Smooth muscle cell (in vitro differentiated cells): ENCODE measurements at regions not wholly inside any gene's neighbourhood (a gene's known extent, or its start where the extent isn't known, plus 50 kb on each side); places are given as distances from the start of the nearest gene placed in this dataset.

ENCODE experiments used
- DNase-seq: peaks from one replicate; lab custom pipeline; 2025; ENCODE audit not compliant: unreplicated experiment; lab: John Stamatoyannopoulos, UW
- H2AFZ ChIP-seq: fragments of 200-600 bp; sonication (generic); 2 replicates; pipeline ENCODE4 v1.6.0; 2016; ENCODE audit warnings: antibody characterized with exemption, low read depth, mild to moderate bottlenecking
- H3F3A ChIP-seq: fragments of 200-600 bp; sonication (generic); 2 replicates; pipeline ENCODE4 v1.6.0; 2017; ENCODE audit warnings: antibody characterized with exemption, low read depth
- H3K27ac ChIP-seq: fragments of 200-600 bp; sonication (generic); 2 replicates; pipeline ENCODE4 v1.5.1; 2016; ENCODE audit warnings: low read depth, mild to moderate bottlenecking
- H3K27me3 ChIP-seq: fragments of 200-600 bp; sonication (generic); 2 replicates; pipeline ENCODE4 v1.6.1; 2016; ENCODE audit warnings: low read depth, mild to moderate bottlenecking
- H3K36me3 ChIP-seq: fragments of 200-600 bp; sonication (generic); 2 replicates; pipeline ENCODE4 v1.5.1; 2016; ENCODE audit warnings: low read depth
- H3K4me1 ChIP-seq: fragments of 200-600 bp; sonication (generic); 2 replicates; pipeline ENCODE4 v1.5.1; 2016; ENCODE audit warnings: low read depth
- H3K4me2 ChIP-seq: fragments of 200-600 bp; sonication (generic); 2 replicates; pipeline ENCODE4 v1.6.0; 2016; ENCODE audit warnings: mild to moderate bottlenecking
- H3K4me3 ChIP-seq: fragments of 200-600 bp; sonication (generic); 2 replicates; pipeline ENCODE4 v1.5.1; 2016; ENCODE audit warnings: mild to moderate bottlenecking
- H3K79me2 ChIP-seq: fragments of 200-600 bp; sonication (generic); 2 replicates; pipeline ENCODE4 v1.6.0; 2016; ENCODE audit warnings: low read depth, mild to moderate bottlenecking
- H3K9ac ChIP-seq: fragments of 200-600 bp; sonication (generic); 2 replicates; pipeline ENCODE4 v1.6.0; 2016; ENCODE audit warnings: low read depth
- H3K9me3 ChIP-seq: fragments of 200-600 bp; sonication (generic); replicated peaks from 2 replicates; pipeline ENCODE4 v1.5.1; 2016; ENCODE audit warnings: low read depth
- H4K20me1 ChIP-seq: fragments of 200-600 bp; sonication (generic); 2 replicates; pipeline ENCODE4 v1.6.0; 2016; ENCODE audit warnings: low read depth
- WGBS: methylation state at CpG from one replicate; pipeline ENCODE4 v1.1.7; 2016; ENCODE audit warnings: low lambda C conversion rate; 5-methylcytosine and 5-hydroxymethylcytosine counted together
- TF ChIP-seq, protein P1 (sequence below): fragments of 200-600 bp; sonication (generic); IDR thresholded peaks from 2 replicates; pipeline ENCODE4 v1.5.1; 2017; ENCODE audit warnings: borderline replicate concordance, mild to moderate bottlenecking, antibody characterized with exemption; ENCODE audit not compliant: insufficient read depth, poor library complexity, severe bottlenecking

DNA sequence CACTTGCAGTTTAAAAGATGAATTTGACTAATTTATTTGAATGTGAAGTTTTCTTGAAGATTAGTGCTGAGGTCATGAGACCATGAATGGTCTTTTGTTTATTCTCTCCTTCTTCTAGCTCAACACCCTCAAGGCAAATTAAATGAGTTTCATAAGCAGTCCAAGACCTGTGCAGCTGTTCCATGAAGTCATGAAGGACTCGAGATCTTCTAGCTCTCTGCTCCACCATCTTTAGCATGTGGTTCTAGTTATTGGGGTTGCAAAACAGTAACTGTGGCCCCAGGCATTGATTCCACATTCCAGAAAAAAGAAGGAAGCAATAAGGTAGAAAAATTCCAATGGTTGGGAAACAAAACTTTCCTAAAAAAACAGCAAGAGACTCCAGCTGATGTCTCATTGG is 84.2 kb upstream of the HS3ST1 start:
- H3K4me3 ChIP-seq: no peak overlapping the region

DNA sequence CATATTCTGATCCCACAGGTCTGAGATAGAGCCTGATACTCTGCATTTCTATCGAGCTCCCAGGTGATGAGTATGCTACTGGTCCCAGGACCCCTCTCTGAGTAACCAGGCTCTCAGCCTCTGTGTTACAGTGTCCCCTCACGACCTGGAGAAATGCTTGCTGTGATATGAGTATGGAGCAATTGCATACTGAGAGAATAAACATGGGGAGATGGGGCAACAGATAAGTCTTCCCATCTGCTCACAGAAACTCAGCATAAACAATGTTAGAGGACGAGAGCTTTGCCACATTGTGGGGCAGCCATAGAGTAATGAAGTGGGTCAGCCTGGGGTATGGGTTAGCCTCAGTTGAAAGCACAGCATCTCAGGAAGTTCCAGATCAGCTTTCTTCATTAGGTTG is 82.6 kb upstream of the HS3ST1 start:
- Histone ChIP-seq H3K4me2 (no peak overlapping the region), H3K9me3 (no peaks in the 10 kb centered on the region), H3K27me3 (no peaks in the 10 kb centered on the region), H3K79me2 (no peaks in the 10 kb centered on the region), H4K20me1 (no peaks in the 10 kb centered on the region), H3K4me3 (no peak overlapping the region), H3K36me3 (no peaks in the 10 kb centered on the region), H3K27ac (no peak overlapping the region), H3K9ac (no peak overlapping the region), H3K4me1 (no peaks in the 10 kb centered on the region), H3F3A (no peaks in the 10 kb centered on the region), H2AFZ (no peak overlapping the region)
- DNase-seq: no peak
- 65% methylated on average over 3 of the region's 3 CpGs for WGBS
- TF ChIP-seq, protein P1, sequence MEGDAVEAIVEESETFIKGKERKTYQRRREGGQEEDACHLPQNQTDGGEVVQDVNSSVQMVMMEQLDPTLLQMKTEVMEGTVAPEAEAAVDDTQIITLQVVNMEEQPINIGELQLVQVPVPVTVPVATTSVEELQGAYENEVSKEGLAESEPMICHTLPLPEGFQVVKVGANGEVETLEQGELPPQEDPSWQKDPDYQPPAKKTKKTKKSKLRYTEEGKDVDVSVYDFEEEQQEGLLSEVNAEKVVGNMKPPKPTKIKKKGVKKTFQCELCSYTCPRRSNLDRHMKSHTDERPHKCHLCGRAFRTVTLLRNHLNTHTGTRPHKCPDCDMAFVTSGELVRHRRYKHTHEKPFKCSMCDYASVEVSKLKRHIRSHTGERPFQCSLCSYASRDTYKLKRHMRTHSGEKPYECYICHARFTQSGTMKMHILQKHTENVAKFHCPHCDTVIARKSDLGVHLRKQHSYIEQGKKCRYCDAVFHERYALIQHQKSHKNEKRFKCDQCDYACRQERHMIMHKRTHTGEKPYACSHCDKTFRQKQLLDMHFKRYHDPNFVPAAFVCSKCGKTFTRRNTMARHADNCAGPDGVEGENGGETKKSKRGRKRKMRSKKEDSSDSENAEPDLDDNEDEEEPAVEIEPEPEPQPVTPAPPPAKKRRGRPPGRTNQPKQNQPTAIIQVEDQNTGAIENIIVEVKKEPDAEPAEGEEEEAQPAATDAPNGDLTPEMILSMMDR: no peak

More for the DNA sequence above, 84.2 kb upstream of the HS3ST1 start:
- Histone ChIP-seq H3K79me2 (no peaks in the 10 kb centered on the region), H3K27ac (no peak overlapping the region), H3K36me3 (no peaks in the 10 kb centered on the region), H2AFZ (no peak overlapping the region), H4K20me1 (no peaks in the 10 kb centered on the region), H3K4me2 (no peak overlapping the region), H3F3A (no peaks in the 10 kb centered on the region), H3K27me3 (peaks cover 6% of the 10 kb centered on the region), H3K4me1 (no peaks in the 10 kb centered on the region), H3K9me3 (no peaks in the 10 kb centered on the region), H3K9ac (no peak overlapping the region)
- no peak for DNase-seq
- TF ChIP-seq, protein P1: no peak
- 60% methylated on average over 1 of the region's 1 CpG for WGBS

DNA sequence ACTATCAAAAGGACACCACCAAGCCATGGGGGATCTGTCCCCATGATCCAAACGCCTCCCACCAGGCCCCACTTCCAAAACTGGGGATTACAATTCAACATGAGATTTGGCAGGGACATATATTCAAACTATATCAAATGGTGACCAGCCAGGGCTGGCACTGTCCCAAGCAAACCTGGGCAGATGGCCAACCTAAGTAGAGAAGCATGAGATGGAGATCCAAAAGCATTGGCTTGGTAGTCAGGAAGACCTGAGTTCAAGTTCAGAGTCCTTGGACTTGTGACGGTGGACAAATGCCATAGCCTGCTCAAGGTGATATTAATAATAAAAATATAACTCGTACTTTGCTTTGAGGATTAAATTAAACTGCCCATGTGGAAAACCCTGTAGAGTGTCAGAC is 79.2 kb upstream of the HS3ST1 start:
- no peak for DNase-seq
- Histone ChIP-seq H3K27ac (no peak overlapping the region), H3K36me3 (no peaks in the 10 kb centered on the region), H3K9ac (no peak overlapping the region), H3K4me2 (no peak overlapping the region), H3K4me1 (no peaks in the 10 kb centered on the region), H2AFZ (no peak overlapping the region), H3K9me3 (no peaks in the 10 kb centered on the region), H4K20me1 (no peaks in the 10 kb centered on the region), H3K4me3 (no peak overlapping the region), H3K79me2 (no peaks in the 10 kb centered on the region), H3K27me3 (no peaks in the 10 kb centered on the region), H3F3A (no peaks in the 10 kb centered on the region)
- TF ChIP-seq, protein P1: no peak
- WGBS: 94% methylated on average over 3 of the region's 3 CpGs

DNA sequence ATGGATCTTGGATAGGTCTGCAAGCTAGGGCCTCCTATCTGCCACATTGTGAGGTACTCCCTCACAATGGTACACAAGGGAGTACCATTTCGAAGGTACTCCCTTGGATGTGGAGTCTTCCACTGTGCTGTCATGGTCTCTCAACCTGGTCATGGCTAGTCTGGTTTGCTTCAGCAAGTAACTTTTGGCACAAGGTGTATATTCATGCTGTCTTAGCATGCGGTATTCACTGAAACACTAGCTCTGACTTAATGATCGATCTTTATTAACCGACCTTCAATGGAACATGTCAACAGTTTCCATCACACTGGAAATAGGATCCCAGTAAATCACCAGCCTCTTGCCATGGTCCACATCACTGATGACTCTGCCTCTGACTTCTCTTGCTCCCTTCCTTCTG is 77.5 kb upstream of the HS3ST1 start:
- DNase-seq: no peak
- no peaks in the 10 kb centered on the region for H3F3A ChIP-seq
- no peaks in the 10 kb centered on the region for H3K36me3 ChIP-seq
- no peaks in the 10 kb centered on the region for H3K4me1 ChIP-seq
- no peak overlapping the region for H3K9ac ChIP-seq
- WGBS: 97% methylated on average over 4 of the region's 4 CpGs
- TF ChIP-seq, protein P1: no peak
- H3K4me2 ChIP-seq: no peak overlapping the region
- no peaks in the 10 kb centered on the region for H3K9me3 ChIP-seq
- H4K20me1 ChIP-seq: no peaks in the 10 kb centered on the region
- no peaks in the 10 kb centered on the region for H3K27me3 ChIP-seq
- no peak overlapping the region for H3K4me3 ChIP-seq
- no peaks in the 10 kb centered on the region for H3K79me2 ChIP-seq
- H3K27ac ChIP-seq: no peak overlapping the region
- no peak overlapping the region for H2AFZ ChIP-seq
